ENCODE measurements at regions not wholly inside any gene's neighbourhood (a gene's known extent, or its start where the extent isn't known, plus 50 kb on each side); places are given as distances from the start of the nearest gene placed in this dataset.
A peak's percentile ranks its signal among the peaks of the same experiment; 100 is the strongest.

GRCh38 chr6:139852067-139852466 is 477.6 kb upstream of the CITED2 start:
- BruUV-seq (replicated peaks): no TSS peak
- Histone ChIP-seq H2AFZ (ENCODE audit: low read depth, low read length) (peak overlapping the region; percentile 64), H3K4me1 (replicated peaks in 1 of 2; ENCODE audit: control insufficient read depth in 2 of 2, insufficient read depth in 2 of 2, low read length in 2 of 2) (no peaks in the 10 kb centered on the region; a peak in 1 of 5 replicates), H3K79me2 (ENCODE audit: control insufficient read depth, insufficient read depth, low read length) (no peaks in the 10 kb centered on the region), H3K27ac (ENCODE audit: extremely low read depth, low read depth, low read length) (no peak overlapping the region), H3K9ac (ENCODE audit: insufficient read depth in 1 of 2, low read depth in 2 of 2, low read length in 2 of 2) (no peak overlapping the region), H3K27me3 (ENCODE audit: control insufficient read depth in 2 of 2, insufficient read depth in 2 of 2, low read length in 2 of 2) (no peaks in the 10 kb centered on the region), H3K9me1 (ENCODE audit: control insufficient read depth, insufficient read depth, low read length) (no peaks in the 10 kb centered on the region), H3K4me3 (no peak overlapping the region), H4K20me1 (replicated peaks; ENCODE audit: control insufficient read depth, insufficient read depth, low read length) (no peaks in the 10 kb centered on the region), H3K36me3 (ENCODE audit: control insufficient read depth, insufficient read depth, low read length) (no peaks in the 10 kb centered on the region), H3K9me3 (replicated peaks; ENCODE audit: control insufficient read depth, insufficient read depth, low read depth, low read length) (peaks cover 2% of the 10 kb centered on the region; the same call in 1 of the 2 replicates), H3K4me2 (ENCODE audit: insufficient read depth, low read length) (no peak overlapping the region)
- TF ChIP-seq ZBTB9 (CRISPR knock-in tag; IDR thresholded peaks at IDR 0.05): no peak
- TF ChIP-seq POU5F1 (IDR thresholded peaks at IDR 0.05; ENCODE audit: borderline replicate concordance, low read depth, low read length, partially characterized antibody): no peak
- TF ChIP-seq ZNF696 (CRISPR knock-in tag; conservative IDR thresholded peaks at IDR 0.05): no peak
- no peak for TF ChIP-seq MECOM (CRISPR knock-in tag; IDR thresholded peaks at IDR 0.05)
- no peak for TF ChIP-seq SNAPC5 (CRISPR knock-in tag; IDR thresholded peaks at IDR 0.05)
- TF ChIP-seq PTRF (tag; IDR thresholded peaks at IDR 0.05): no peak
- POLR2A ChIA-PET: no interaction called here
- CTCF ChIA-PET (ENCODE audit: low intra/inter-chr PET ratio): no interaction called here
- FAIRE-seq: no peak
- in situ Hi-C loops (cut with MboI) (no loop called here), intact Hi-C loops (cut with micrococcal nuclease) (no loop called here)
- no peak for ATAC-seq
- WGBS (ENCODE audit: insufficient coverage, low coverage, missing lambda C conversion rate): 33% methylated on average over 2 of the region's 2 CpGs
- DNase-seq (ENCODE audit: extremely low read depth in 1 of 4, low spot score in 3 of 4): no peak

All from K562 (cell line).